Activated naive CD8-positive, alpha-beta T cell (primary cell): ENCODE measurements at regions not wholly inside any gene's neighbourhood (a gene's known extent, or its start where the extent isn't known, plus 50 kb on each side); places are given as distances from the start of the nearest gene placed in this dataset.
"Not testable (repeated sequence)": the region's sequence is repeated elsewhere in the genome, so short reads cannot be mapped to it uniquely, and the experiment has no call there.

Source experiments
- H3K27ac Mint-ChIP-seq: one replicate; pipeline ENCODE4 v1.8.0; 2021; ENCODE audit warnings: mixed read lengths
- H3K27me3 Mint-ChIP-seq: one replicate; pipeline ENCODE4 v1.8.0; 2021; ENCODE audit warnings: mixed read lengths
- H3K36me3 Mint-ChIP-seq: one replicate; pipeline ENCODE4 v1.8.0; 2021; ENCODE audit warnings: mixed read lengths
- H3K4me1 Mint-ChIP-seq: one replicate; pipeline ENCODE4 v1.8.0; 2021; ENCODE audit warnings: low read depth, mixed read lengths
- H3K4me3 Mint-ChIP-seq: one replicate; pipeline ENCODE4 v1.8.0; 2021; ENCODE audit warnings: mild to moderate bottlenecking, mixed read lengths
- H3K9me3 Mint-ChIP-seq: one replicate; pipeline ENCODE4 v1.8.0; 2021; ENCODE audit warnings: low read depth, mixed read lengths

DNA sequence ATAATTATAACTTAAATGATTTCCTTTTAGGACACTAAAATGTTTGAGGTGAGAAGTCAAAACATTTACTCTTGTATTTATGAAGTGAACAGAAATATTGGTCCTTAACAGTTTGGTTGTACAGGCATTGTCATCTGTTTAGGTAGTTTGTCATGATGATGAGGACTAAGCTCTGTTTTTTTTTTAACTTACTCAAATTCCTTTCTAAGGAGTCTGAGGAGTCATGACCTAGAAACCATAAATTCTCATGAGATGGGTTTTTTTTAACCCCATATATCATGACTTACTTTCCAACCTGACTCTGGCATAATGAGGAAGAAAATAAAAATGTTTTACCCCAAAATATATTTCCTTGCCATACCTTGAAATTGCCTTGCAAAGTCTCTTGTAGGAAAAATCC is 1176.2 kb downstream of the SUCLG1 start:
- Mint-ChIP-seq H3K9me3 (no peaks in the 10 kb centered on the region), H3K4me3 (no peak overlapping the region), H3K27ac (no peak overlapping the region), H3K36me3 (no peaks in the 10 kb centered on the region), H3K4me1 (no peaks in the 10 kb centered on the region), H3K27me3 (no peaks in the 10 kb centered on the region)

DNA sequence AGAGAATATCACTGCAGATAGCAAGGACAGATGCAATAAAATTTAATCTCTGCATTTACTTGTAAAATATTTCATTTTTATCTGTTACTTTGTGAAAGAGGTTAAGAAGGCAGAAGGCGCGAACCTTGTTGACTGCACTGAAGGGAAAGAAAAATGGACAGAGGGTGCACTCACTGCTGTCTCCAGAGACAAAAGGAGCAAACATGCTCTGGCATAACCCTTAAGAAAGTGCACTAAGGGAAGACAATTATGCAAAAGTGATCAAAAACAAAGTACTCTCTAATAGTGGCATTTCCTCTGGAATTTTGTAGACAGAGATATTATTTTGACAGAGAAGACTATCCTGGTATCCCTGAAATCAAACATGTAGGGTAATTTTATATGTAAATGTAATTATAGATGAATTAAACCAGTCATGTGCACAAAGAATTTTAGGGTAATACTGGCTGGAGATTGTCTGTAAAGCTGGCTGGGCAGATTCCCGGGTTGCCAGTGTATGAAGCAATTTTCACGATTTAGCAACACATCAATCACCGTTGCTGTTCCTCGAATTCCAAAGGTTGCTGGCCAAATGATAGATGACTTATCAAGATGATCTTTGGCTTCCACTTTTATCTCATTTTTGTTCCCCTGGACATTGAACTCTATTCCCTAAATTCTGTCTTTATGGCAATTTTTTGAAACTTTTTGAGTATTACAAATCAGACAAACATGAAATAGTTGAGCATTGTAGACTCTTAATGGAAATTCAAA is 1176.9 kb downstream of the SUCLG1 start:
- H3K4me1 Mint-ChIP-seq: no peaks in the 10 kb centered on the region
- no peaks in the 10 kb centered on the region for H3K36me3 Mint-ChIP-seq
- no peaks in the 10 kb centered on the region for H3K9me3 Mint-ChIP-seq
- H3K27ac Mint-ChIP-seq: no peak overlapping the region
- H3K4me3 Mint-ChIP-seq: no peak overlapping the region
- H3K27me3 Mint-ChIP-seq: no peaks in the 10 kb centered on the region

DNA sequence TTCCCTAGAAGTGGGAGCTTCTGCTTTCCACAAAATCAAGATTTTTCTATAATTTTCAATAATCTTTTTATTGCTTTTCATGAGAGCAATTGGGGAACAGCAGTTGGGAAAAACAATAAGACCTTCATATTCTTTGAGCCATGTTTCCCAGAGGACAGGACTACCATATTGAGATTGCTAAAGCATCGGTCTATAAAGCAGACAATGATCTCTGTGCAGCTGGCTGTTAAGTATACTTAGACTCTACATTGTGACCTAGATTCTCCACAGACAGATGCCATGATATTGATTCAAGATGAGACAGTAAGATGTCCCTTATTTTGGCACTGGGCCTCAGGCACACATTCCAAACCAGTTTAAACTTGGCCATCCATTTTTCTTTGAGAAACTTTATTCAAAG is 1178.7 kb downstream of the SUCLG1 start:
- Mint-ChIP-seq H3K36me3 (no peaks in the 10 kb centered on the region), H3K27ac (no peak overlapping the region), H3K9me3 (peaks cover 4% of the 10 kb centered on the region), H3K4me1 (no peaks in the 10 kb centered on the region), H3K27me3 (no peaks in the 10 kb centered on the region), H3K4me3 (no peak overlapping the region)

DNA sequence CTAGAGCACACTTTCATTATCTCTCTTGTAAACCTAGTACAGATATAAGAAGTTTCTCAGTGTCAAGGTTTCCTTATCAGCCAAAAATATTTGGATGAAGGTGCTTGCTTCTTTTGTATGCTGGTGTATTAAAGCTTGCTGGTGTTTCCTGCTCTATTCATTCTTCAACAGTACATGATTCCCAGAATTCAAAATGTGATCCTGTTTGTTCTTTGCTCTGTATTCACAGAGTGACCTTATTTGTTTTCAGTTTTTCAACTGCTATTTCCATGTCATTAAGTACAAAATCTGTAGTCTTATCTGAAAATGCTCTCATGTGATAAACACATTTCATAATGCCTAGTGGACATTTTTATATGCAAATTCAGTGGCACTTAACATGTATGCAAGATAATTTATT is 1185.8 kb downstream of the SUCLG1 start:
- H3K36me3 Mint-ChIP-seq: no peaks in the 10 kb centered on the region
- H3K4me1 Mint-ChIP-seq: no peaks in the 10 kb centered on the region
- H3K27ac Mint-ChIP-seq: no peak overlapping the region
- H3K27me3 Mint-ChIP-seq: no peaks in the 10 kb centered on the region
- peaks cover 8% of the 10 kb centered on the region for H3K9me3 Mint-ChIP-seq
- no peak overlapping the region for H3K4me3 Mint-ChIP-seq

DNA sequence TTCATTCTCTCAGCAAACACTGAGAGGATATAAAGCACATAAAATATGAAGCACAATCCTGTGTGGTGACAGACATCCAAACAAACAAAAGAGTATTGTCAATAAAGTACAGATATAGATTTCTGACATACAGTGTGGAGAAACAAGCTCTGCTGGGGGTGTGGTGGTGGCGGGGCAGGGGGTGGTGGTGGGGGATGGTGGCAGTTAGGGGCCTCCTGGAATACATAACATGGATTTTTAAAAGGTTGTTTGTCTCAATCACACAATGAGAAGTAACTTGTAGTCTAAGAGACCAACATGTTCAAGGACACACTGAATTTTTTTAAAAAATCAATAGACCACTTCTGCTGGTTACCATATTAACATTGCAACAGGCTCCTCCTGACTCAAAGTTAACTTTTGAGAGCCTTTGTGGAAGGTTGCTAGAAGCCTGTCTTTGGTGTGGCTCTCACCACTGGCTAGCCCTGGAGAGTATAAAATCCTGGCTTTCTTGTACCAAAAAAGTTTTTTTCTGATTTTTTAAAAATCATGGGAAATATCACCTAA is 1197.4 kb downstream of the SUCLG1 start:
- H3K27me3 Mint-ChIP-seq: no peaks in the 10 kb centered on the region
- H3K36me3 Mint-ChIP-seq: no peaks in the 10 kb centered on the region
- H3K4me1 Mint-ChIP-seq: no peaks in the 10 kb centered on the region
- no peak overlapping the region for H3K4me3 Mint-ChIP-seq
- no peak overlapping the region for H3K27ac Mint-ChIP-seq
- H3K9me3 Mint-ChIP-seq: peaks cover 3% of the 10 kb centered on the region

DNA sequence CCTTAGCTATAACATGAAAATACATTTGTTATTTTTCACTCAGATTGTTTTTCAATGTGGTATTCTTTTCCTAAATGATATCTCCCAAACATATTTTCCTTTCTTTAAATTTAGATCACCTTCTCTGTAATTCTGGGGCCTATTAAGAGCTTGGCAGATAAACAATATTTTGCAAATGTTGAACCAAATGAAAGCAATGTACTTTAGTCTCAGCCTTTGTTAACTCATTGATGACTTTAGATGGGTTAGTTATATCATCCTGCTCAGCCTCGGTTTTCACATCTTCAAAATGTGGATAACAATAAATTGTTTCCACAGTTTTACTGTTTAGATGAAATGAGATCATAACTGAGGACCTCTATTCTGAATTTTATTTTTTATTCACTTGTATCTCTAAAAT is 1205.2 kb downstream of the SUCLG1 start:
- Mint-ChIP-seq H3K36me3 (no peaks in the 10 kb centered on the region), H3K9me3 (peaks cover 5% of the 10 kb centered on the region), H3K27ac (no peak overlapping the region), H3K4me1 (no peaks in the 10 kb centered on the region), H3K27me3 (no peaks in the 10 kb centered on the region), H3K4me3 (no peak overlapping the region)

DNA sequence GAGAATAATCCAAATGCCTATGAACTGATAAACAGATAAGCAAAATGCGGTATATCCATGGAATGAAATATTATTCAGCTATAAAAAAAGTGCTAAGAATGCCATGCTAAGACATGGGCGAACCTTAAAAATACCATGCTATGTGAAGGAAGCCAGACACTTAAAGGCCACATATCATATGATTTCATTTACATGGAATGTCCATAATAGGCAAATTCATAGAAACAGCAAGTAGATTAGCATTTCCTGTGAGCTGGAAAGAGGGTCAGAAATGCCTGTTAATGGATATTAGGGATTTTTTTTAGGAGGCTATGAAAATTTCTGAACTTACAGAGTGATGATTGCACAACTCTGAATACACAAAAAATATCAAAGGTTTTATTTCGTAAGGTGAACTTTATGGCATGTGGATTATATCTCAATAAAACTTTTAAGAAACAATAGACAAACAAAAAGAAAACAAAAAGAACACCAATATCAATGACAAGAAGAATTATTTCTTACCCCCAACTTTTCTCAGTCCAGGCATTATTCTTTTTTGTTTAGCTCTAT is 1207.7 kb downstream of the SUCLG1 start:
- no peaks in the 10 kb centered on the region for H3K36me3 Mint-ChIP-seq
- no peaks in the 10 kb centered on the region for H3K27me3 Mint-ChIP-seq
- peaks cover 5% of the 10 kb centered on the region for H3K9me3 Mint-ChIP-seq
- H3K27ac Mint-ChIP-seq: no peak overlapping the region
- H3K4me1 Mint-ChIP-seq: no peaks in the 10 kb centered on the region
- H3K4me3 Mint-ChIP-seq: no peak overlapping the region

DNA sequence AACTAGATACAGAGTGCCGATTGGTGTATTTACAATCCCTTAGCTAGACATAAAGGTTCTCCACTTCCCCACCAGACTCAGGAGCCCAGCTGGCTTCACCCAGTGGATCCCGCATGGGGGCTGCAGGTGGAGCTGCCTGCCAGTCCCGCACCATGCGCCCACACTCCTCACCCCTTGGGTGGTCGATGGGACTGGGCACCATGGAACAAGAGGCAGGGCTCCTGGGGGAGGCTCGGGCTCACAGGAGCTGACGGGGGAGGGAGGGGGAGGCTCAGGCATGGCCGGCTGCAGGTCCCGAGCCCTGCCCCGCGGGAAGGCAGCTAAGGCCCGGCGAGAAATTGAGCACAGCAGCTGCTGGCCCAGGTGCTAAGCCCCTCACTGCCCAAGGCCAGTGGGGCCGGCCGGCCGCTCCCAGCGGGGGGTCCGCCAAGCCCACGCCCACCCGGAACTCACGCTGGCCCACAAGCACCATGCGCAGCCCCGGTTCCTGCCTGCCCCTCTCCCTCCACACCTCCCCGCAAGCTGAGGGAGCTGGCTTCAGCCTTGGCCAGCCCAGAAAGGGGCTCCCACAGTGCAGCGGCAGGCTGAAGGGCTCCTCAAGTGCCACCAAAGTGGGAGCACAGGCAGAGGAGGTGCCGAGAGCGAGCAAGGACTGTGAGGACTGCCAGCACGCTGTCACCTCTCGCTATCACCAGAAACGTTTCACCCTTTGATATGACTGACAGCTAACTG is 1213.1 kb downstream of the SUCLG1 start:
- not testable (repeated sequence) for H3K9me3 Mint-ChIP-seq, H3K4me3 Mint-ChIP-seq, H3K27ac Mint-ChIP-seq, H3K36me3 Mint-ChIP-seq, H3K4me1 Mint-ChIP-seq, H3K27me3 Mint-ChIP-seq

DNA sequence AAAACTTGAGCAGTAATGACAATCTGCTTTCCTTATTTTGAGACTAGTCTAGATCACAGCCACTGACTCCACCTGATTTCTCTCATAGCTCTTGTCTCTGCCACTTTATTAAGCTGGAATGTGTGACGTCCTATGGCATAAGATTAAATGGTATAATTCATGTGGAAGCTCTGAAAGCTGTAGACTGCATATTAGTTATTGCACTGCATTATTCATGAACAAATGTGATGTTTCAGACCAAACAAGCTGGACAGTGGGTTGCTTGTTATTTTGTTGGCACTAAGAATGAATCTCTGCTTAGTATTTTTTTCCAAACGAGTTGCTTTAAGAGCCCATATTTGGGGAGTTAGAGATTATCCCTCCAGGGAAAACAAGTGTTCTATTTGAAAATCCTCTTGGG is 1218.5 kb downstream of the SUCLG1 start:
- no peak overlapping the region for H3K4me3 Mint-ChIP-seq
- H3K27ac Mint-ChIP-seq: no peak overlapping the region
- no peaks in the 10 kb centered on the region for H3K4me1 Mint-ChIP-seq
- H3K9me3 Mint-ChIP-seq: no peaks in the 10 kb centered on the region
- no peaks in the 10 kb centered on the region for H3K36me3 Mint-ChIP-seq
- H3K27me3 Mint-ChIP-seq: no peaks in the 10 kb centered on the region

DNA sequence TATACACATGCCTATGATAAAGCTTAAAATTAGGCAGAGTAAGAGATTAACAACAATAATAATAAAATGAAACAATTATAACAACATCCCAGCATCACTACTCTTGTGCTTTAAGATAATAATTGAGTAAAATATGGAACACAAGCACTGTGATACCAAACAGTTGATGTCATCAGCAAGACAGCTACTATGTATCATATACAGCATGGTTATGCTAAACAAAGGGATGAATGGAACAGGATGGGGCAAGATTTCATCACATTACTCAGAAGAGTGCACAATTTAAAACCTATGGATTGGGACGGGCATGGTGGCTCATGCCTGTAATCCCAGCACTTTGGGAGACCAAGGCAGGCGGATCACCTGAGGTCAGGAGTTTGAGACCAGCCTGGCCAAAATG is 1221.0 kb downstream of the SUCLG1 start:
- no peak overlapping the region for H3K27ac Mint-ChIP-seq
- no peak overlapping the region for H3K4me3 Mint-ChIP-seq
- H3K27me3 Mint-ChIP-seq: no peaks in the 10 kb centered on the region
- H3K9me3 Mint-ChIP-seq: peaks cover 4% of the 10 kb centered on the region
- H3K36me3 Mint-ChIP-seq: no peaks in the 10 kb centered on the region
- no peaks in the 10 kb centered on the region for H3K4me1 Mint-ChIP-seq

DNA sequence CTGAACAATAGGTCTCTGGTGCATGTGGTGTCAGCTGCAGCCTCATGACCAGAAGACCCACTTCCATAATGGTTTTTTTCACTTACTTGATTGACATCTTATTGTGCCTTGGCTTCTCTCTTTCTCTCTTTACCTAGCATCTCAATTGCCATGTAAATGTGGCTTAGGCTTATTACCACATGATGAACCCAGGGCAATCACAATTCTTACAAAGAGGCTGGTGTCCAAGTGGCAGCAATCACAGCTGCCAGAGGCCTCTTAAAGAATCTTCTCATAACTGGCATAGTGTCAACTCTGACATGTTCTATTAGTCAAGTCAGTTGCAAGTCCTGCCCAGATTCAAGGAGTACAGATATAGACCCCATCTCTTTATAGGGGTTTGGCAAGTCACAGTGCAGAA is 1224.8 kb downstream of the SUCLG1 start:
- Mint-ChIP-seq H3K27ac (no peak overlapping the region), H3K9me3 (peaks cover 4% of the 10 kb centered on the region), H3K4me3 (no peak overlapping the region), H3K27me3 (no peaks in the 10 kb centered on the region), H3K4me1 (no peaks in the 10 kb centered on the region), H3K36me3 (no peaks in the 10 kb centered on the region)

DNA sequence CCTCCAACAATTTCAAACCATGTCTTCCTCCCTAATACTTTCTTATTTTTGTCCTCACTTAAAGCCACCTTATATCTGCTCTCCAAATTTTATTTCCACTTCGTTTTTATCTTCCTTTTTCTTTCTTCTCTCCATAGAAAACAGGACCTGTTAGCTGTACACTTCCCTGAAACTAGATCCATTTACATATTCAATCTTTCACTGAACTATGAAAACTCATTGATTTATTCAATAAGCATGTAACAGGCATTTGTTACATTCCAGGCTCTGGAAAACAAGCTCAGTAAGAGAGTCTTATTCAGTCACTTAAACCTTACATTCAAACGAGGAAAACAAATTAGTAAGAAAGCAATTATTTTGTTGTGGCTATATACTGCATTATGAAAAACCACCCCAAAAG is 1225.3 kb downstream of the SUCLG1 start:
- Mint-ChIP-seq H3K27ac (no peak overlapping the region), H3K36me3 (no peaks in the 10 kb centered on the region), H3K9me3 (peaks cover 4% of the 10 kb centered on the region), H3K4me1 (no peaks in the 10 kb centered on the region), H3K27me3 (no peaks in the 10 kb centered on the region), H3K4me3 (no peak overlapping the region)

DNA sequence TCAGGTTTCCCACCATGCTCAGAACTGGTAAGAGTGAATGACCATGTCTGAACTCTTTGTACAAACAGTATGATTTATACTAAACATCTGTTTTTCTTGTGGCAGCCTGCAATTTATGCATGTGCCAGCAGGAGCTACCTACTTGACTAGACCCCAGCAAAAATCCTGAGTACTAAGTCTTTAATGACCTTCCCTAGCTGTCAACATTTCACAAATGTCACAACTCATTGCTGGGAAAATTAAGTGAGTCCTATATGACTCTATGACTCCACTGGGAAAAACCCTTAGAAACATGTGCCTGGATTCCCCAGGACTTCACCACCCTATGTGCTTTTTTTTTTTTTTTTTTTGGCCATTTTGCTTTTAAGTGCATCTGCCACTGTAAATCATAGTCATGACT is 1225.8 kb downstream of the SUCLG1 start:
- Mint-ChIP-seq H3K4me1 (no peaks in the 10 kb centered on the region), H3K4me3 (no peak overlapping the region), H3K9me3 (peaks cover 4% of the 10 kb centered on the region), H3K27ac (no peak overlapping the region), H3K36me3 (no peaks in the 10 kb centered on the region), H3K27me3 (no peaks in the 10 kb centered on the region)

DNA sequence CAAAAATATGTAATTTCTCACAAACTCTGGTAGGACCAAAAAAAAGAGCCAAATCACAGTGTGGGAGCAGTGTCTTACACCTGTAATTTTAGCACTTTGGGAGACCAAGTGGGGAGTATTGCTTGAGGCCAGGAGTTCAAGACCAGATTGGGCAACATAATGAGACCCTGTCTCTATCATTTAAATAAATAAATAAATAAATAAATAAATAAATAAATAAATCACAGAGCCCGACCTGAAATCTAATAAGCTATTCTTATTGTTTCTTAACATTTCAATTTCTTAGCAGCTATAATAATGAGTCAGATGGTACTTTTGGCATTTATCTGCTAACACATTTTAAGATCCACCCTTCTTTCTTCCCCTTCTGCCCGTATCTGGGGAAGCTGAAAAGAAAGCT is 1229.6 kb downstream of the SUCLG1 start:
- Mint-ChIP-seq H3K27ac (no peak overlapping the region), H3K4me1 (no peaks in the 10 kb centered on the region), H3K36me3 (no peaks in the 10 kb centered on the region), H3K9me3 (peaks cover 4% of the 10 kb centered on the region), H3K27me3 (no peaks in the 10 kb centered on the region), H3K4me3 (no peak overlapping the region)

DNA sequence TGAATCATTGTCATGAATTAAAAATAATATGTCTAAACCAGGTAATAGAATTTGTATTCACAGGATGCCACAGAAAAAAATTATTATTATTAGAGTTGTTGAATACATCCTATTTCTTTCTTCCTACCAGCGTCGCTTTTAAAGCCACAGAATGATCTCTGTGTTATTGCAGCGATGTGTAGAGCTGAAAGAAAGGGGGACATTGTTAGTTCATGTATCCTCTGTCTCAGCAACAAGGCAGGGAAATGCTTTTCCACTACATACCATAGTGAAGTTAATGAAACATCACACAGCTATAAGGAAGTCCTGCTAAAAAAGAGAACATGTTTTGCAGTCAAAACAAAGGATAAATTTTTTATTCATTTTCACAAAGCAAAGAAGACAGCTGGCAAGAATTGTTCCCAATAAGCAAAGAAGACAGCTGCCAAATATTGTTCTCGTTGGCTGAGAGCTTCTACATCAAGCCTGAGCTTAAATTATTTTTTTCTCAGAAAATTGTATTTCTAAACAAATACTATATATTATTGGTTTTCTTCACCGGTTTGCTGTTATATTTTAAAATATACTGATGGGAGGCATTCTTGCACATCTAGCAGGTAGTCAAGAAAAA is 1234.4 kb downstream of the SUCLG1 start:
- Mint-ChIP-seq H3K4me1 (no peaks in the 10 kb centered on the region), H3K27ac (no peak overlapping the region), H3K4me3 (no peak overlapping the region), H3K36me3 (no peaks in the 10 kb centered on the region), H3K27me3 (no peaks in the 10 kb centered on the region), H3K9me3 (no peaks in the 10 kb centered on the region)
